HG02885 (cell line): ENCODE measurements at regions not wholly inside any gene's neighbourhood (a gene's known extent, or its start where the extent isn't known, plus 50 kb on each side); places are given as distances from the start of the nearest gene placed in this dataset.

Experiments used
- ATAC-seq: cut with Tn5 transposase; IDR thresholded peaks from one replicate; pipeline ENCODE4 v1.9.1; 2021; ENCODE audit warnings: mild to moderate bottlenecking; ENCODE audit not compliant: unreplicated experiment, poor library complexity

DNA sequence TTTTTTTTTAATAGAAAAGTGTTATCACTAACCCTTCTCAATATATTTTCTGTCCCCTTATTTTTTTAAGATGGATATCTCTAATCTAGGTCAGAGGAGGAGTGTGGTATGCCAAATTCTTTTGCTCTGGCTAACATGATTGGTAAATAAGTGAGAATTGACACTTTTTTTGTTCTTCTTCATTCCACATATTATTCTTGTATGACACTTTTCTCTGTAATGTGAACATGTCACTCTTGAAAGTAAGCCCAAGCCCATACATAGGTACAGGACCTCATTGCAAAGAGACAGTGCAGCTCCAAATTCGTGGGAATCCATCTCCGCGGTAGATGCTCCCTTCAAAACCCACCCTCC, 142.5 kb upstream of the TCF21 start:
- ATAC-seq, result no peak

DNA sequence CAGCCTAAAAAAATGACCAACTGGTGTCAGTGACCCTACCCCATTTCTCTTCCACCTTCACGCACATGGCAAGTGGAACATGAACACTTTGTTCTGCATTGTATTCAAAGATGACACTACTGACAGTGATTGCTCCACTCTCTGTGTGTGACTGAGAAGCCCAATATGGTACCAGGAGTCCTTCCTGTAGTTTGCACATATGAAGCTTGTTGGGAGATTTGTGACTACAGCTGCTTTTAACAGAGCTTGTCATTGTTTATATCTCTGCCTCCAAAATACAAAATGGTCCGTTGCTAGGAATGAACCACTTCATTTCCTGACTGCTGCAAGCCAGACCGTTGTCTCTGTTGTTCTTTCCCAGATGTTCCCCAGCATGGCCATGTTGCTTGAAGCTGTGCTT, 140.3 kb upstream of the TCF21 start:
- ATAC-seq, result no peak

DNA sequence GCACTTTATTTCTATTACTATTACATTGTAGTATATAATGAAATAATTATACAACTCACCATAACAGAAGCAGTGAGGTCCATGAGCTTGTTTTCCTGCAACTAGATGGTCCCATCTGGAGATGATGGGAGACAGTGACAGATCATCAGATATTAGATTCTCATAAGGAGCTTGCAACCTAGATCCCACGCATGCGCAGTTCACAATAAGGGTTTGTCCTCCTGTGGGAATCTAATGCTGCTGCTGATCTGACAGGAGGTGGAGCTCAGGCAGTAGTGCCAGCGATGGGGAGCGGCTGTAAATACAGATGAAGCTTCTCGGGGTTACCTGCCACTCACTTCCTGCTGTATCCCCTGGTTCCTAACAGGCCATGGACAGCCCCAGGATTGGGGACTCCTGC, 139.5 kb upstream of the TCF21 start:
- no peak for ATAC-seq

DNA sequence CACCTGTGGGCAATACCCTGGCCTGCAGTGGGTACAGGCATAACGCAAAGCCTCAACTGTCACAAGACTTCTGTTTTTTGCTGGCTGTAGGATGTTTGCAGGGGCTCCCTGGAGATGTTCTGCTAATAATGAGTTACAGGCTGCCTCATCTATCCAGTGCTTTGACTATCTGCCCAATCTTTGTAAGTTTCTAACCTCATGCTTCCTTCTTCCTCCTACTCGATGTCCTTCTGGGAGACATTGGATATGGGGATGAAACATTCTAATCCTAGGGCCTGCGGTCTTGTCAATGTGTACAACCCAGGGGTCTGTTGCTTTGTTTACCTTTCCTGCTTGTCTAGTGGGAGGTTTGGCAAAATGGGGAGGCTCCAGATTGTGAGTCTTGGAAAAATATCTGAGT, 136.8 kb upstream of the TCF21 start:
- ATAC-seq, result no peak

DNA sequence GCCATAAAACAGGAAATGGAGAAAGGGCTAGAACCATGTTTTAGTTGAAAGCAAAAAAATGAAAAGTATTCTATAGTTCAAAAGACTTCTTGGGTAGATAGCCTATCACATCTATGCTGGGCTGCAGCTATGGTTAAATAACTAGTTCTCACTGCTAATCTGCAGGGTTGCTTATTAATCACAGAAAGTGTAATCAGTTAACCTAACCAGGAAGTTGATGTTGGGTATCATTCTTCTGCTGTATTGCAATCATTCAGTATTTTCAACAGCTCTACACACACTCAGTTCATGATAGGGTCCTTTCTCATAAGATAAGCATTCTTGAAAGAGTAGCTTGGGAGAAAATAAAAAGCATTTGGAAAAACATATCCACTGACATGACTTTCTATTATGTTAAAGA, 135.2 kb upstream of the TCF21 start:
- no peak for ATAC-seq

DNA sequence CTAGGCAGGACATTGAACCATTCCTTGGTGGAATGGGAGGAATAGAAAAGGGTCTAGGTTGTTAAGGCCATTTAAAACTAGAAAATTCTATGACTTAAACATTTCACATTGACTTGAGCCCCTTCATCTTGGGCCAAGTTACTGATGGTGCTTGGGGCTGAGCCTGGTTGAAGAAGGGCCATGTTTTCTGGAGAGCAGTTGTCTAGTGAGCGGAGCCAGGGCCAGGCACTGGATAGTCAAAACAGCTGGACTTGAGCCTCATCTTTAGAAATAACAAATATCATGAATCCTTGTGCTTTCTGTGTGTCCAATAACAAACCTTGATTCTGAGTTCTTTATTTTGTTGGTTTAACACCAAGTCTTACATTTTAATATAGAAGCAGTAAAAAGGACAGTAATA, 134.6 kb upstream of the TCF21 start:
- no peak for ATAC-seq

DNA sequence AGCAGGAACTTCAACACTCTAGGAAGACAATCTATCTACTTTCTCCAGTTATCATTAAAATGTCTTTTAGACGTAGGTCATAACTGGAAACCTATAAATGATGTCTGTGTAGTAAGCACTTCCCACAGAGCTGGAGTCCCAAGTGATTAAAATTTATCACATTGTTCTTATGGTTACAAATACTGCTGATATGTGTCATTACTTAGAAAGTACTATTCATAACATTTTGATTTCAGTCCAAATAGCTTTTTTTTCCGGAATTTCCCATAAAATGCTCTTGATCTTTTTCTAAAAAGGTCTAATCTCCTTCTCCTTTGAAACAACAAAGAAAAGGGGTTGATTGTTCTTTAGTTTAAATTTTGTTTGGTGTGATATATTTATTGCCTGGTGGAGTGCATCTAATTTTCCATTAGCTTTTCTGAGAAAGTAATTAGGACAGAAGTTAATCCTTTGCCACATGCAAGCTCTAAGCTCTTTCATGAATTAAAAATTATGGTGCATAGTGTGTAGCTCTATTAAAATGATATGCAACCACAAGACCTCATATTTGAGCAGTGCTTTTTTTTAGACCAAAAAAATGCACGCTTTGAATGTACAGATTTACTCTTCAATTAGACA, 132.7 kb upstream of the TCF21 start:
- ATAC-seq, result no peak

DNA sequence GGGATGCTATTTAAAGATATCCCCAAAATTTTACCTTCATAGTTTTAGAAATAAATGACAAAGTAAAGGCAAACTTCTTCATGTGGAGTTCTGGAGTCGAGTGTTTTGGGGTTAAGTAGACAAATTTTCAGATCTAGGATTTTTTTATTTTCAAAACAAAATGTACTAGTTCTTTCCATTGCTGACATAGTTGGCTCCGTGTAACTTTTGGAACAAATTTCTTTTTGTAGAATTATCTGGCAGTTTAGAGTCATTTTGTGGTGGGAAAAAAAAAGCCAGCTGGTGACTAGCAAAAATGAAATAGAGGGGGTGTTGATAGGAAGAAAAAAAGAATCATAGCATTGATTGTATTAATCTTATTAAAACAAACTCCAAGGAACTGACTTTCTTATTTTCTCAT, 131.6 kb upstream of the TCF21 start:
- no peak for ATAC-seq

DNA sequence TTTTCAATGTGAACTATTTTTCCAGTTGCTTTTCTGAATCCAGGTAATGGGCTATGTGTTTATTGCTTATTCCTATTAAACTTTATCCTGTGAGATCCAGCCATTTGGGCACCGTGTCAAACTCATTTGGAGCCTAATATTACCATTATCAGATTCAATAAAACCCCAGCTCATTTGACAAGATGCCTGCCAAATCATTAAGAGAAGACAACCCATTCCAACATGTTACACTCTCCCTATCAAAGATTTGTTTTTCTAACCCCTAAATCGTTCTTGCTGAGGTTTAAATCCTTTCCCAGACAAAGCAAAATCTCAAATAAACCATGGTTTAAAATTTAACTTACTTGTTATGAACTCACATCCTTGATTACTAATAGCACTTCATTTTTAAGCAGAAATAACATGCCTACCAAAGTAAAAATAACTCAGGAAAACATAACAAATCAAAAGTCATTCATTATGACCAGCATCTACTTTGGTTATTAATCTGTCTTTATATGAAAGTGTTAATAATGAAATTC, 130.0 kb upstream of the TCF21 start:
- no peak for ATAC-seq

DNA sequence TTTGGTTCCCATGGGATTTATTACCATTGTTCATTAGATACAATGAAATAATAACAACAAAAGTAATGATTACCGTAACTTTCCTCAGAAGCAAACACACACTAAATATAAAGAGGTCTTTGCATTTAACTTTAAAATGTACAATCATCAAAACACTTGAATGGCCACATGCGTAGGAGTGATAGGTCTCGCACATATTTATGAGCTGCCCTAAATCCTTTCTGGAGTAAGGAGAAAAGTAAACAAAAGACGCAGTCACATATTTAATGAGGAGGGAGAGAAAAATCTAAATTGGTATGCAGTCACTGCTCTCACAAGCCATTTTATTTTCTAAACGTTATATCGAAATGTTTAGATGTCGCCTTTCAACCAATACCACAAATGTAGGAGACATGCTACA, 129.4 kb upstream of the TCF21 start:
- ATAC-seq, result no peak

DNA sequence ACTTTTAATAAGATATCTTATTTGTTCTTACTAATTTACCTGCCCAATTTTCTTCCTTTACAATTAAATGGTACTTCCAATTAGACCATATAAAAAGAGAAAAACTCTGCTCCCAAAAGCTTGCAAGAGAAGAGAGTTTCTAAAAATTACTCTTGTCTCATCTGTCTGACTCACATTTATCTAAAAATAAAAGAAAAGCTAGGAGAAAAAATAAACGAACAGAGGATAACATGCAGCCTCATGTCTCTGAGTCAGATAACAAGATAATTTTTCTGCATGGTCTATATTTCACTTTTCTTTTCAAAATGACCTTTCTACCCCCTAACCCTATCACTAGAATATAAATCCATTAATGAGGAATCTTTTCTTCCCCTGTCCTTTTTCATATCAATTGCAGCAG, 127.2 kb upstream of the TCF21 start:
- no peak for ATAC-seq

DNA sequence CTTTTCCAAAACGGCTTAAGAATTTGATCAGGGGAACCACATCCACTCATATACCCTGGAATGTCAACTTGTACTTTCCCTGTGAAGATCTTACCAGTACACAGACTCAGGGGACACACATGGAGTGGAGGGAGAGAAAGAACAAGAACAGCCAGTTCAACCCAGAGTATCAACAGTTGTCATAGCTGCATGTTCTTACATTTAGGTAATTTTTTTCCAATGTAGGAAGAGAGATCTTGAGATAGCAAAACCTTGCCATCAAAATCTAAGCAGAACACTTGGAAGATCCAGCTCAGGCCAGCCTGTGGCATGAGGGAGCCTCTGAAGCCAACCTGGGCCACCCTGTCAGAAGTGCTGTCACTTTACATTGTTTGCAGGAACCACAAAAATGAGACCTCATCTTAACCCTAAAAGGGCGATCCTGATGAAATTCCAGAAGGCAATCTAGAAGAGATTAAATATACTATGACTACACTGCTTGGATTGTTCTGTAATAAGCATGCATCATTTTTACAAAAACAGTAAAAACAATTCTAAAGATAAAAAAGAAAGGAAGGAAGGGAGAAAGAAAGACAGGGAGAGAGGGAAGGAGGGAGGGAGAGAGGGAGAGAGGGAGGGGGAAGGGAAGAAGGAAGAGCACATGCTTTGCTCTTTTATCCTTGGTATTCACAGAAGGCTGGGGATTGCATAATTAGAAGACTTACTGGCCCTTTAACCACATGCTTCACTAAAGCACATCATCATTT, 124.7 kb upstream of the TCF21 start:
- no peak for ATAC-seq

DNA sequence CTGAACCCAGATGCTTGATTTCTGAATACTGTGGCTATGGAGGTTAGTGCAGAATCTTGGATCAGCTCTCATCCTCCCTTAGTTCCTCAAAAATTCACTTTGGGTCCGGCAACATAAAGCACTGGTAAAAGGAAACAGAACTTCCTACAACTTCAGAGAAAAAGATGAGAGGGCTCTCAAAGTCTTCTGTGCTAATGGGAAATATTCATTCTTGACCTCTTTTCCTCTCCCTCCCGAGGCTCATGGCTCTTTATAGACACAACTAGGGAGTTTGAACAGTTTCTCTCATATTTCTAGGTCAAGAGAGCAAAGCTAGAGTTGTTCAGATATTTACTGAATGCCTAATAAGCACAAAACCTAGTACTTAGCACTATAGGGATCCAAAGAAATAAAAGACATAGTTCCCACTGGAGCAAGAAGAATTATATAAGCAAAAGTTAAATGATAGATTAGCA, 124.1 kb upstream of the TCF21 start:
- no peak for ATAC-seq

DNA sequence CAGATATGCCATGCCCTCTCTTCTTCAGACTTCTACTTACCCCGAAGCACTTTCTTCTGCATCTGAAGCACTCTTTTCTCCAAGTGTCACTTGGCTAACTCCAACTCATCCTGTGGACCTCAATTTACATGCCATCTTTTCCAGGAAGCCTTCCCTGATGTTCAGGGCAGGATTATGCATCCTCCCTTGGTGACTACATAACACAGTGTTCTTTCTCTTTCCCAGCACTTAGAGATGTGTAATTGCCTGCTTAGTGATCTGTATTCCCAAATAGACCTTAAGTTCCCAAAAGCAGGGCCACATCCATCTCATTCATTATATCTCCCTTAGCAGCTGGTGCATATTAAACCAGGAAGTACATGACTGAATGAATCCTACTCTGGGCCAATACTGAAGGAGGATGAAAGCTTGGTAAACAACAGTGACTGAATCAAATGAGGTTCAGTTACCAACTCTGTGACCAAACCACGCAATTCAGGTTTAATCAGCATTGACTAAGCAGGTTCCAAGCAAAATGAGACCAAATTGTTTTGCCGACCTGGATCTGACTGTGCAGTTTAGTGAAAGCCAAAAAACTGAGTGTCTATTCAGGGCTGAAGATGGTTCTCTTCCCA, 121.4 kb upstream of the TCF21 start:
- no peak for ATAC-seq

DNA sequence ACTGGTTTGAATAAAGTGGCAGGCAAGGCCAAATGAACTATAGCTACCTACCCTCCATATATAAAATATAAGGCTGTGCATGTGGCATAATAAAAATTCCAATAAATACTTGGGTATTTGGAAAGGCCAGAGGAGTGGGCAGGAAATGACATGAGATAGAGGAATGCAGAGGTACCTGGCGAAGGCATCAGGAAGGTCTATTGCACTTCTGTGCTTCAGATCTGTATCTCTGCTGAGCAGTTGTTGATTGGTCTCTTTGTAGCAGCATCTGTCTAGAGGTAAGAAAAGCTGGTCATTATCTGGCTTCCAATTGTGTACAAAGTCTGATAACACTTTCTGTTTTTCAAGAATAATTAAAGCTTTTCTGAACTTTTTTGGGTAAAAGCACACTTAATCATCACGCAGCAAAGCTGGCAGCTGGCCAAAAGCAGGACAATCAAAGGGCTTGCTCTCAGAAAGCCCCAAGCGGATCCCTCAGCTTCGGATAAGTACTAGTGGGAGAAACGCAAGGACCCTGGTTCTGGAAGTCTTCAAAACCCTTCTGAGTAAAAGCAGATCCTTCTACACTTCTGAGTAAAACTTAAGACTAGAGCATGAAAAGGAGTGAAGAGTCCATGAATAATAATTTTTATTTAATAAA, 120.1 kb upstream of the TCF21 start:
- ATAC-seq, result no peak

DNA sequence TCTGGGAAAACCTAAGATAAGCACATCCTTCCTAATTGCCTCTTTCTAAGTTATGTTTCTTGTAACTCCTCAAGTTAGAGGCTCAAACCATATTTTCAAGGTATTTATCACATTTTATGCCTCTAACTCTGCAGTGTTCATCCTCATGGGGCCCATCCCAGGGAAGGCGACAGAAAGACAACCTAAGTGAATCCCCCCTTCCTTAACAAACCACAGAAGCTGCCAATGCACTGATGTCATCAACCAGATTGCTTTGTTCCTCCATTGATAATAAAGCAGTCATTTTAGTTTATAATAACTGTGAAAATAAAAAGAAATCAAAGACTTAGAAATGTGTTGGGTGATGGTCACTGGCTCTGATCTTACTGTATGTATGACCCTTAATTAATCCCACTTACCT, 119.5 kb upstream of the TCF21 start:
- no peak for ATAC-seq

DNA sequence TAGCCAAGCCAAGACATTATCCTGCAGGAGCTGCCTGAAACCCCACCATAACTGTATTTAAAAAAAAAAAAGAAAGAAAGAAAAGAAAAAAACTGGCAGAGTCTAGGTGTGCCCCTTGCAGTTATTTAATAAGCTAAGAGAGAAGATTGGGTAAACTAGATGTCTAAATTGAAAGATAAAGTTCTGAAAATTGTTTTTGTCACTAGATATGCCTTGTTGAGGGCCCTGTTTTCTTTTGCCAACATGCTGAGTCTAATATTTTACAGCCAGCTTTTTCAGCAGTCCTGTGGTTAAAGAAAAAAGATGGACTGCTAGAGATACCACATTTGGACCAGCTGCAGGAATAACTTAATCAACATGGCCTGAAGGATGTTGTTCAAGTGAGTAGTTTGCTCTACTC, 116.3 kb upstream of the TCF21 start:
- ATAC-seq, result no peak

DNA sequence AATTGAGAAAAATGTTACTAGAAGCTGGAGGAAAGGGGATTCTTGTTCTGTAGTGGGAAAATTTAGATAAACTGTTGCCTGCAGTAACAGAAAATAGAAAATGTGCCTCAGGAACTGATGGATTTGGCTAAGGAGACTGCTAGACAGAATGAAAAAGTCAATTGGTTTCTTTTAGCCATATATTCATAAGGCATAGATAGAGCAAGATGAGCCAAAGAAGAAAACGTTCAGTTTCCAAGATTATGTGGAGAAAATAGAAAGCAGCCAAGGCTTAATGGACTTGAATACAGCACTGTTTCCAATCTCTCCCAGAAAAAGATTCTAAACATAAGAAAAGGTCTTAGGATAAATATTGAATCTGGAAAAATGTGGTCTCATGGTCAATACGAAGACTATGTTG, 115.1 kb upstream of the TCF21 start:
- ATAC-seq, result no peak

DNA sequence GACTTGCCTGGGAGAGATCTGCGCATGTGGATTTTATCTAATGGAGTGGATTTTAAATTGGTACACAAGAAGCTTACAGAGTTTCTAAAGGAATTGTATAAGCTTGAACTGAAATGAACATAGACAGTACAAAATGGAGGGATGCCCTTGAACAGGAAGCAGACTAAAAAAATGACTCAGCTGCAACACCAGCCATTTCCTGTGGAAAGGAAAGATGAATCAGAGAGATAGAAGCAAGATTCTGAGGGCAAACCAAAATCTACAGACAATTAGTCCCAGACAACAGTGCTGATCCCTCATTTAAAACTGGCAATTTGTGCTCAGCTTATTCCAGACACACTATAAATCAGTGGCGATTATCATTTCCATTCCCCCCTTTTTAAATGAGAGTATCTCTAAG, 114.6 kb upstream of the TCF21 start:
- ATAC-seq, result no peak

DNA sequence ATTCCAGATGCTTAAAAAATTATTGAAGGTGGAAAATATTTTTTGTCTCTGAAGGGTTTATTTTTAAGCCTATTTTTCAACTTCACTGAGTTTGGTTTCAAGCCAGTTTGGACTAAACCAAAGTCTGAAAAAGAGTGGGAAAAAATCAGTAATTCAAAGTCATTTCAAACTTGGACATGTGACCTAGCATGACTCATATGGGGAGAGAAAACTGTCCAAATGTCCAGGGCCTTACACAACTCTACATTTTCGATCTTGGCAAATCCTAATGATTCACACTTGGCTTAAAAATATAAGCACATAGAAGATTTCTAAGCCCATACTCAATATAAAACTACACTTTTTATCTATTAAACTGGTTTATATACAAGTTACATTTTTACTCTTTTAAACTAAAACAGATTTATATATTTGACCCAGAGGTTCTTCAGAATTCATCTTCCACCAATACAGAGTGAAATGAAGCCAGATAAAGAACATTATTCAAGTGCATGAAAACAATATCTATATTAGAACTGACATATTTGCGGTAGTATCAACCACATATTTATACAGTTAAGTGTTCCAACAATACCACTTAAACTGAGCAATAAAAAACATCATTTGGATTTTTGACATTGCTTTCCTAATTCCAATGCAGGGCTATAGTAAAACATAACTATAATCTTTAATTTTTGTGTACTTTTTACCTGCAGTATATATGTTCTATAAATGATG, 110.3 kb upstream of the TCF21 start:
- ATAC-seq, result no peak
